B cell (primary cell): ENCODE measurements at regions not wholly inside any gene's neighbourhood (a gene's known extent, or its start where the extent isn't known, plus 50 kb on each side); places are given as distances from the start of the nearest gene placed in this dataset.

Experiments used
- ATAC-seq: fragments of 200-7000 bp; cut with Tn5 transposase; one replicate; pipeline ENCODE4 v1.10.0; 2021; ENCODE audit warnings: low read depth, mild to moderate bottlenecking, moderate number of reproducible peaks, moderate library complexity
- CTCF ChIA-PET: fragments of 350-600 bp; sonication (Branson Sonifier 250); formaldehyde crosslinking; loops from one replicate; lab custom pipeline; 2021; ENCODE audit warnings: antibody characterized with exemption, inconsistent platforms; lab: Charles Lee
- POLR2A ChIA-PET: fragments of 350-600 bp; sonication (Branson Sonifier 250); formaldehyde crosslinking; loops from one replicate; lab custom pipeline; 2021; ENCODE audit warnings: antibody characterized with exemption; lab: Charles Lee
- DNase-seq: peaks from one replicate; pipeline ENCODE4 v3.0.0; 2013
- H2AFZ ChIP-seq: 2 replicates; pipeline ENCODE4 v1.6.1; 2012; ENCODE audit warnings: mild to moderate bottlenecking, low read depth, low read length; ENCODE audit not compliant: insufficient read depth, poor library complexity, severe bottlenecking
- H3K27ac ChIP-seq, 2 donors: 1 replicate in 1 of 2; 2 replicates in 1 of 2; pipeline ENCODE4 v1.5.1; 2012 to 2013; ENCODE audit warnings: low read length in 2 of 2, mild to moderate bottlenecking in 2 of 2, moderate library complexity in 1 of 2
- H3K27me3 ChIP-seq, 4 experiments: fragments of 200-600 bp in 1 of 4; sonication (generic) in 1 of 4; replicated peaks in 1 of 4; 1 replicate in 2 of 4; 2 replicates in 2 of 4; pipeline versions ENCODE4 v1.6.1 to v1.7.0; 2013 to 2016; ENCODE audit warnings: low read length in 3 of 4, mild to moderate bottlenecking in 2 of 4, mixed read lengths in 1 of 4, moderate library complexity in 1 of 4; ENCODE audit not compliant: insufficient read depth in 4 of 4, control insufficient read depth in 3 of 4; ENCODE audit errors: control extremely low read depth in 1 of 4
- H3K36me3 ChIP-seq, 2 experiments: replicated peaks in 1 of 2; 1 replicate in 1 of 2; 2 replicates in 1 of 2; pipeline versions ENCODE4 v1.6.1 to v1.7.1; 2013; ENCODE audit warnings: low read length in 1 of 2; ENCODE audit not compliant: insufficient read depth in 2 of 2, control insufficient read depth in 1 of 2; ENCODE audit errors: control extremely low read depth in 1 of 2, extremely low read depth in 1 of 2
- H3K4me1 ChIP-seq, 2 donors: fragments of 200-600 bp in 1 of 2; sonication (generic) in 1 of 2; 1 replicate in 1 of 2; 2 replicates in 1 of 2; pipeline versions ENCODE4 v1.5.1 to v1.6.1; 2013 to 2017; ENCODE audit warnings: low read length in 2 of 2; ENCODE audit not compliant: control insufficient read depth in 2 of 2, insufficient read depth in 2 of 2
- H3K4me2 ChIP-seq: replicated peaks from 2 replicates; pipeline ENCODE3; 2012; ENCODE audit warnings: mild to moderate bottlenecking, low read depth, low read length; ENCODE audit not compliant: poor library complexity, severe bottlenecking
- H3K4me3 ChIP-seq, 5 experiments: fragments of 200-600 bp in 1 of 5; sonication (generic) in 1 of 5; 1 replicate in 3 of 5; 2 replicates in 2 of 5; pipeline versions ENCODE4 v1.5.1 to v1.7.0; 2011 to 2016; ENCODE audit warnings: low read length in 4 of 5, mild to moderate bottlenecking in 4 of 5, low read depth in 2 of 5, control low read depth in 1 of 5, moderate library complexity in 1 of 5; ENCODE audit not compliant: insufficient read depth in 1 of 5; ENCODE audit errors: control extremely low read depth in 1 of 5, extremely low read depth in 1 of 5
- H3K79me2 ChIP-seq: fragments of 200-600 bp; sonication (generic); one replicate; pipeline ENCODE4 v1.6.0; 2016; ENCODE audit warnings: low read length; ENCODE audit not compliant: control insufficient read depth, insufficient read depth
- H3K9ac ChIP-seq: fragments of 200-600 bp; sonication (generic); 2 replicates; pipeline ENCODE4 v1.6.1; 2017; ENCODE audit warnings: mild to moderate bottlenecking, low read length, moderate library complexity
- H3K9me3 ChIP-seq, 3 donors: one replicate each; pipeline versions ENCODE4 v1.6.1 to v1.7.1; 2013; ENCODE audit warnings: low read length in 2 of 3; ENCODE audit not compliant: control insufficient read depth in 2 of 3, insufficient read depth in 1 of 3; ENCODE audit errors: control extremely low read depth in 1 of 3
- H4K20me1 ChIP-seq: 2 replicates; pipeline ENCODE4 v1.6.0; 2012; ENCODE audit warnings: mild to moderate bottlenecking, low read length; ENCODE audit not compliant: insufficient read depth, control insufficient read depth, poor library complexity, severe bottlenecking
- H3K27ac Mint-ChIP-seq: one replicate; pipeline ENCODE4 v1.8.0; 2021; ENCODE audit warnings: mixed read lengths
- H3K27me3 Mint-ChIP-seq: one replicate; pipeline ENCODE4 v1.8.0; 2021; ENCODE audit warnings: mixed read lengths
- H3K4me1 Mint-ChIP-seq: one replicate; pipeline ENCODE4 v1.8.0; 2021; ENCODE audit warnings: mixed read lengths
- H3K4me3 Mint-ChIP-seq: one replicate; pipeline ENCODE4 v1.8.0; 2021; ENCODE audit warnings: mixed read lengths
- H3K9me3 Mint-ChIP-seq: one replicate; pipeline ENCODE4 v1.8.0; 2022; ENCODE audit warnings: mixed read lengths; ENCODE audit not compliant: insufficient read depth
- CTCF ChIP-seq: fragments of 200-600 bp; IDR thresholded peaks from one replicate; pipeline ENCODE4 v1.8.0; 2022; ENCODE audit warnings: antibody characterized with exemption, mild to moderate bottlenecking
- EZH2 ChIP-seq: IDR thresholded peaks from 2 replicates; pipeline ENCODE4 v1.6.1; 2012; ENCODE audit warnings: borderline replicate concordance, low read depth, mild to moderate bottlenecking, moderate library complexity, low read length; ENCODE audit not compliant: insufficient read depth, poor library complexity, severe bottlenecking
- WGBS: methylation state at CpG from one replicate; pipeline ENCODE4 v1.1.5; 2013; ENCODE audit warnings: missing lambda C conversion rate; ENCODE audit not compliant: insufficient coverage; 5-methylcytosine and 5-hydroxymethylcytosine counted together
- intact Hi-C: fragments of 100-400 bp; cut with micrococcal nuclease; formaldehyde crosslinking; loops from one replicate; pipeline ENCODE4 v1.10.0; 2022

- peaks cover 10% of the 10 kb centered on the region for H3K9me3 Mint-ChIP-seq
- H3K27me3 Mint-ChIP-seq = peaks cover 3% of the 10 kb centered on the region
- Histone ChIP-seq H3K4me2 (no peak overlapping the region), H3K4me1 (no peaks in the 10 kb centered on the region), H3K79me2 (no peaks in the 10 kb centered on the region), H3K27ac (no peak overlapping the region), H3K4me3 (no peak overlapping the region), H2AFZ (no peak overlapping the region), H3K9me3 (peaks cover 0 to 15% (median 2%) of the 10 kb centered on the region in 3 donors), H3K27me3 (no peaks in the 10 kb centered on the region), H3K9ac (no peak overlapping the region), H3K36me3 (no peaks in the 10 kb centered on the region), H4K20me1 (no peaks in the 10 kb centered on the region)
- H3K4me1 Mint-ChIP-seq = no peaks in the 10 kb centered on the region
- CTCF ChIA-PET = no interaction called here
- ATAC-seq = no peak
- TF ChIP-seq CTCF = no peak
- TF ChIP-seq EZH2 = no peak
- H3K27ac Mint-ChIP-seq = no peak overlapping the region
- no peak overlapping the region for H3K4me3 Mint-ChIP-seq
- DNase-seq = no peak
- intact Hi-C loops = no loop called here
- POLR2A ChIA-PET = no interaction called here
Measured at GRCh38 chr11:122463530-122463929, 192.0 kb upstream of the UBASH3B start.

- WGBS = no CpG with 5 or more reads among the region's 3 CpGs
- no peak overlapping the region for H3K4me3 Mint-ChIP-seq
- H3K79me2 ChIP-seq = no peaks in the 10 kb centered on the region
- no peak overlapping the region for H3K9ac ChIP-seq
- peaks cover 6% of the 10 kb centered on the region for H3K27me3 Mint-ChIP-seq
- no peaks in the 10 kb centered on the region for H3K27me3 ChIP-seq
- H3K36me3 ChIP-seq = no peaks in the 10 kb centered on the region
- H3K27ac ChIP-seq = no peak overlapping the region
- H3K4me1 ChIP-seq = no peaks in the 10 kb centered on the region
- no peak overlapping the region for H3K4me3 ChIP-seq
- no peaks in the 10 kb centered on the region for H4K20me1 ChIP-seq
- TF ChIP-seq CTCF (no peak), EZH2 (no peak)
- DNase-seq = no peak
- H3K9me3 ChIP-seq = peaks cover 0 to 15% (median 6%) of the 10 kb centered on the region in 3 donors
- no peaks in the 10 kb centered on the region for H3K4me1 Mint-ChIP-seq
- intact Hi-C loops = no loop called here
- ChIA-PET CTCF (no interaction called here), POLR2A (no interaction called here)
- no peak for ATAC-seq
- no peak overlapping the region for H3K27ac Mint-ChIP-seq
- no peak overlapping the region for H3K4me2 ChIP-seq
- H2AFZ ChIP-seq = no peak overlapping the region
- peaks cover 17% of the 10 kb centered on the region for H3K9me3 Mint-ChIP-seq
Measured at GRCh38 chr11:122459064-122459463, 196.5 kb upstream of the UBASH3B start.
